Fibroblast of skin of left quadriceps (primary cell): ENCODE measurements at regions not wholly inside any gene's neighbourhood (a gene's known extent, or its start where the extent isn't known, plus 50 kb on each side); places are given as distances from the start of the nearest gene placed in this dataset.
A peak's percentile ranks its signal among the peaks of the same experiment; 100 is the strongest.

Source experiments
- DNase-seq, 2 experiments: peaks; one replicate each; pipeline ENCODE4 v3.0.0-alpha.2; 2013; ENCODE audit warnings: low read depth in 2 of 2

GRCh38 chr20:24334830-24335229 is 134.6 kb upstream of the SYNDIG1 start:
- DNase-seq: no peak

- no peak for DNase-seq
Measured at GRCh38 chr20:24332956-24333355, 136.5 kb upstream of the SYNDIG1 start.

GRCh38 chr20:24331939-24332338 is 137.5 kb upstream of the SYNDIG1 start:
- DNase-seq: no peak

DNA sequence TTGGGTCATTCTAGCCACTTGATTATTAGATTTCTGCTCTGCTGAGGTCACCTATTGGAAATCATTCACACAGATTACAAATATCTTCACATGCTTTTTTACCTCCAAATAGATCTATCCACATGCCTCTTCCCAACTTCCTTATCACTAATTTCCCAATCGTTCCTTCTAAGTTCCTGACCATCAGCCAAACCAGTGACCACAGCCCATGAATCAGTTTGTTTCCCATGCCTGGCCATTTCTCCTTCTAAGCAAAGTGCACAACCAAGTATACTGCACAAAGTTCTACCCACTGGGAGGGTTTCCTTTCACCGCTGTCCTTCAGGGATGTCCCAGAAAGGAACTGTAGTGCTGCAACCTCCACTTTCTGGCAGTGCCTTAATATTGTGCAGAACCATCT is 140.5 kb upstream of the SYNDIG1 start:
- no peak for DNase-seq

DNA sequence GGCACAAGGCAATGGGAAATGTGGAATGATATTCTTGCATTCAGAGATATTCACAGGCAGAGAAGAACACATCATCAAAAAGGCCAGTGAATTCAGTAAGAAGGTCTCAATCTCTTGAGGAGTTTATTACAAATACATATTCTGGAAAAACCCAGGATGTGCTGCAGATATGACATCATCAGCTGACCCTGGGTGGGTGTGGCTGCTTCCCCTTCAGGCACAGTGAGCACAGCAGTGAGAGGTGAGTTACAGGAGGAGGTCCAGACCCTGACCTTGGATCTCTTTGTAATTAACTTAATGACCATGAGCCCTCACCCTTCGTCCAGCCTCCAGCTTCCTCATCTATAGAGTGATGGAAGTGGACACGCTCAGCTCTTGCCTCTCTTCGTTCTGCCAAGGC is 147.5 kb upstream of the SYNDIG1 start:
- no peak for DNase-seq

GRCh38 chr20:24318569-24319352 is 150.7 kb upstream of the SYNDIG1 start:
- DNase-seq: no peak

- no peak for DNase-seq
Measured at GRCh38 chr20:24317224-24317623, 152.2 kb upstream of the SYNDIG1 start.

GRCh38 chr20:24316731-24317130 is 152.7 kb upstream of the SYNDIG1 start:
- DNase-seq: no peak

- no peak for DNase-seq
Measured at GRCh38 chr20:24314053-24314452, 155.4 kb upstream of the SYNDIG1 start.

DNA sequence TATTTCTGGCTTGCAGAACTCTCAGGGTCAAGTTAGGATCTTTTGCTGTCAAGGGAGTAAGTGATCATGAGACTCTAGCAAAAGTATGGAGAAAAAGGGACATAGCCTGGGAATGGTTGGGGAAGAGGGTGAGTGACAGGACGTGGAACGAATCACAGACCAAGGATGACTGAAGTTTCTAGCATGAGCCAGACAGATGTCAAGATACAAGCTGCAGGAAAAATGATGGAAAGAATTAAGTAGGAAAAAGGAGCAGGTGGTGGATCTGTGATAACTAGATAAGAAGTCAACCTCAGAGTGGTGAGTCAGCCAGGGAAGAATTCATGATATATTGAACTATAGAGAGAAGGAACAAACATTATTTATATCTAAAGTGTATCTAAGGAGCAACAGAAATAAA is 159.8 kb upstream of the SYNDIG1 start:
- peak in 1 of 2 experiments; percentile 2 for DNase-seq

- DNase-seq: no peak
Measured at GRCh38 chr20:24305371-24305770, 164.1 kb upstream of the SYNDIG1 start.

GRCh38 chr20:24304291-24304690 is 165.1 kb upstream of the SYNDIG1 start:
- DNase-seq: no peak

DNA sequence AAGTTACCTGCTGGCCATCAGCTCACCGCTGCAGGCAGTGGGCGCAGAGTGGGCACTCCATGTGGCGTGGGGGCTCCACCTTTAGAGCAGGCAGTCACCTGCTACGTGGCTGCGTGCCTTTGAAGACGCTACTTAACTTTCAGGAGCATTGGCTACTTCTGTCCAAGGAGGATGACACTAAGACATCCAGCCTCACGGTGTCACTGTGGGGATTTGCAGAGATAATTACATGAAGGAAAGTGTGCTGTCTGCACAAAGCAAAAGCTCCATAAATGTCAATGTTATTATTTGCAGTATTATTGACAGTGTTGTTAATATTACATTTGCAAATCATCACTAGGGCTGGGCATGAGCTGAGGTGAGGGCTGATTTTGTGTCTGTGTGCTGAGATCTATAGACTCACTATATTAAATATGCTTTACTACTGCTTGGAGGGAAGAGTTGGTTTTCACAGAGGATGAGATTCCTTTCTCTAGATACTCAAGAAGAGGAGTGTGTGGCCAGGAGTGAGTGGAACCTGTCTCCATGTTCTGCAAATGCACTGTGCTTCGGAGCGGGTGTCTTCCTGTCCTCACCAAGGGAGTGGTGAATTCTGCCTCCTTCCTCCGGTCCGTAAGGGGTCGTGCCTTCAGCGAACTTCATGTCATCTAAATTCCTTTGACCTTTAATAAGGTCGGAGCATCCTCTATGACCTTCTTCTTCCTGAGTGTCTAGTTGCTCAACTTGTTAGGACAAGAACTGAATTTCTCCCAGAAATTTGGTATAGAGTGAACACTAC is 165.8 kb upstream of the SYNDIG1 start:
- no peak for DNase-seq

DNA sequence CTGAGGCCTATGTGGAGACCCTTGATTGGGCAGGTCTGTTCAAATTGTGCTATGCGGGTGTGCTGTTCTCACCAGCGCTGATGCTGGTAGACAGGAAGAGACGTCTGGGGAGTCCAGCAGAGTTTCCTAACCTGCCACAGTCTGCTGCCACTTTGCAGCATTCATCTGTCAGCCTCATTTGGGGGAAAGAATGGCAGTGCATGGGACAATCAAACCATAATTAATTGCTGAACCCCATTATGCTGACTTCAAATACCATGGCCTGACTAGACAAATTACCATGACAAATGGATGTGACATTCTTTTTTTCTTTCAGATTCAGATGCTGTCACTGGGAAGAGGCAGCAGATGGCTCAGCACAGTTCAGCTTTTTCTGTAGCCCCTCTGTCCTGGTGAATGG is 171.4 kb upstream of the SYNDIG1 start:
- DNase-seq: no peak

DNA sequence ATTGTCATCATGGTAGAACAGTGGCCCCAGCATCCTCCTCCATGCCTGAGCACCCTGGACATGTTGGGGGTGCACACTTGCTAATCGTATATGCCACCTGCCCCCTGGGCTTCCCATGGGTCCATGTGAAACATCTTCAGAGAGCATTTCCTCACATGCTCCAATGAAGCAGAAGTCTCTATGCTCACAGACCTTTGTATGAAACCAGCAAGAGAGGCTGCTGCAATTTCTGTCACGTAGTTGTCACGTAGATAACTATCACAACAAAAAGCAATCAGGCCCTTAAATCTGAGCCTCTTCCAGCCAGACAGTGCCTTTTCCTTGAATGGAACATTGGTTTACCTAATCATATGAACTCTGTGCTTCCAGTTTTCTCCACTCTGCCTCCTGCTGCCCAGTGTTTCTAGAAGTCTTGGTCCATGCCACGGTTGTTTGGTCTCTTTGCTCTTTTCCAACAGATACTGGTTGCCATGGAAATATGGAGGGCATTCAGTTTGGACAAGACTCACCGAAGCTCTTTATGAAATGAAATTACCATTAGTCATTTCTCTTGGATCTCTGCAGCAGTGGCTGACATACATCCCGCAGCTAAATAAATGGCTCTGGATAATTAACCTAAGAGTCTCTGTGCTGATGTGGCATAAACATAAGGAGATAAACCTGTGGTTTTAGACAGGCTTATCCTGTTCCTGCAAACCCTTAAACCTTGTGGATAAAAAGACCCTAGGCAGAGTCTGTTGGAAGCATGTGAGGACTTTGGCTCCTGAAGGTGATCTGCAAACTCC is 172.8 kb upstream of the SYNDIG1 start:
- no peak for DNase-seq

GRCh38 chr20:24291014-24291413 is 178.4 kb upstream of the SYNDIG1 start:
- DNase-seq: no peak

GRCh38 chr20:24289737-24290481 is 179.5 kb upstream of the SYNDIG1 start:
- DNase-seq: no peak

DNA sequence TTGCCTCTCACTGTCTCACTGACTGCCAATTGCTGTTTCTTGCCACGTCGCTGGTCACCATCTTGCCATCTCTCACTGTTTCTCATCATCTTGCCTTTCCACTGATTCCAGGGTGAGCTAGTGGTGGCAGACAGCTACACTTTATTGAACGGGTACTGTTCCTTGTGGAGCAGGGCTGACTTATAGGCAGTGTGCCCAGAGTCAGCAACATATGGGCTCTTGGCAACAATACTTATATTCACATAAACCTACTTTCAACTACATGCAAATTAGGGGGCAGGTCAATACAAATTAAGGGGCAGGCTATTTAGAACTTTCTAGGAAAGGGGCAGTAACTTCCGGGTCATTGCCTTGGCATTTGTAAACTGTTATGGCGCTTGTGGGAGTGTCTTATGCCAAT is 186.2 kb upstream of the SYNDIG1 start:
- DNase-seq: no peak

GRCh38 chr20:24277196-24277595 is 192.2 kb upstream of the SYNDIG1 start:
- no peak for DNase-seq

DNA sequence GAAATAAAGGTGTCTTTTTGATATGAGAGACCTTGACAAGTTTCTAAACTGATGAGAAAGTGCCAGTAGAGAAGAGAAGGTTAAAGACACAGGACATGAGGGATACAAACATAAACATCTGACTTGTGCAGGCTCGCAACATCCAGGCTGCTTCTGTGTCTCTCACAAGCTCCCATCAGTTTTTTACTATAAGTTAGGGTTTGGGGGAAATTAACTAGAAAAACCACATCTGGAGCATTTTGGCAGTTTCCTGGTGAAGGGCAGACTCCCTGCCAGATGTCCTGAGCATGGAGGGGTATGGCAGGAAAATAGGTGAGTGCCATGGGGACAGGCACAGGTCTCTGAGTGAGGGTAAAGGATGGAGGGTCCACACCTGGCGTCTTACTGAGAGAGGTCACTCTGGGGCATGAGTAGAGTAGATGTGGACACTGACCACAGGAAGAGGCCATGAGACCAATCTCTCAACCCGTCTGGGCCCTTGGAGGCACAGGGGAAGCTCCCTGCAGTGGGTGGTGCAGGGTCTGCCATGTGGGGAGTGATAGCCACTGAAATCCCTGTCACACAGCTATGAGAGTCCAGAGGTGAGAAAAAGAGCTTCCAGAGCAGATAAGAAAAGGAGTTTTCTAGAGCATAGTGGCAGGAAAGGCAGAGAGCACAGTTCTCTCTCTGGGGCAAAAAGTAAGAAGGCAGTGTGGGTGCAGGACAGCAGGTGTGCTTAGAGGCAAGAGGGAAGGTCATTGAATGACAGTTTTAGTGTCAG is 193.3 kb upstream of the SYNDIG1 start:
- no peak for DNase-seq

DNA sequence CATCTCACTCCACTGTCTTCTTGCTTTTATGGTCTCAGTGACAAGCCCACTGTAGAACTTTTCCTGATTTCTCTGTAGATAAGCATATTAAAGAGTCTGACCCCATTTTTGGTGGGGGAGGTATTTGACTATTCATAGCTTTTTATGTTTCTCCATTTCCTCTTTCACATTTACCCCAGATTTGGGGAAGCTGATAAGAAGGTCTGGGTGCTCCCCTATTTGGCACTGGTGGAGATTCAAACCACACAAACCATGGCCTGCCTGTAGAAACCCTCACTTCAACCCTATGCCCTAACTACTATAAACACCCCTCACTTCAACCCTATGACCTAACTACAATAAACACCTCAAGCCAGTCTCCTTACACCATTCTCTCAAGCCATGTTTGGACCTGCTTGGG is 196.2 kb upstream of the SYNDIG1 start:
- no peak for DNase-seq
